ENCODE measurements at regions not wholly inside any gene's neighbourhood (a gene's known extent, or its start where the extent isn't known, plus 50 kb on each side); places are given as distances from the start of the nearest gene placed in this dataset.

- POLR2A ChIA-PET (ENCODE audit: partially characterized antibody): no interaction called here
- Histone ChIP-seq H3K9me3 (ENCODE audit: control insufficient read depth in 1 of 2, low read length in 2 of 2) (no peaks in the 10 kb centered on the region), H3K36me3 (ENCODE audit: insufficient read depth, low read length) (no peaks in the 10 kb centered on the region), H3K4me3 (ENCODE audit: low read length in 2 of 2) (no peak overlapping the region), H3K27ac (ENCODE audit: low read depth, low read length) (no peak overlapping the region), H3K4me1 (ENCODE audit: insufficient read depth, low read length) (no peaks in the 10 kb centered on the region), H3K27me3 (ENCODE audit: insufficient read depth, low read length) (no peaks in the 10 kb centered on the region)
- Mint-ChIP-seq H3K4me1 (no peaks in the 10 kb centered on the region), H3K27ac (no peak overlapping the region), H3K36me3 (no peaks in the 10 kb centered on the region), H3K4me3 (no peak overlapping the region), H3K27me3 (peaks cover 0 to 7% of the 10 kb centered on the region in 2 donors), H3K9me3 (no peaks in the 10 kb centered on the region)
- no peak for DNase-seq
- CTCF ChIA-PET (ENCODE audit: partially characterized antibody): no interaction called here
- intact Hi-C loops (cut with micrococcal nuclease): no loop called here
Observed at GRCh38 chr10:29026802-29027580, 261.9 kb upstream of the LYZL1 start.

DNA sequence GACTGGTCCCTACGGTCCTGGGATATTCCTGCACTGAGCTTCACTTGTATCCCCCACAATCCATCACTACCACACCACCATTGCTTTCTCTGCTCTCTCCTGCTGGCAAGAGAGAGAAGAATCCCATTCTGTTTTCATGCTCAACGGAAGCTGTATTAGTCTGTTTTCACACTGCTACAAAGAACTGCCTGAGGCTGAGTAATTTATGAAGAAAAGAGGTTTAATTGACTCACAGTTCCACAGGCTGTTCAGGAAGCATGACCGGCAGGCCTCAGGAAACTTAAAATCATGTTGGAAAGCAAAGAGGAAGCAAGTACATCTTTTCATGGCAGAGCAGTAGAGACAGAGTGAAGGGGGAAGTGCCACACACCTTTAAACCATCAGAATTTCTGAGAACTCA lies 260.4 kb upstream of the LYZL1 start:
- Histone ChIP-seq H3K27ac (ENCODE audit: low read depth, low read length) (no peak overlapping the region), H3K4me1 (ENCODE audit: insufficient read depth, low read length) (no peaks in the 10 kb centered on the region), H3K9me3 (ENCODE audit: control insufficient read depth in 1 of 2, low read length in 2 of 2) (no peaks in the 10 kb centered on the region), H3K27me3 (ENCODE audit: insufficient read depth, low read length) (no peaks in the 10 kb centered on the region), H3K4me3 (ENCODE audit: low read length in 2 of 2) (no peak overlapping the region), H3K36me3 (ENCODE audit: insufficient read depth, low read length) (no peaks in the 10 kb centered on the region)
- Mint-ChIP-seq H3K27ac (no peak overlapping the region), H3K4me1 (no peaks in the 10 kb centered on the region), H3K27me3 (peaks cover under 1 to 8% of the 10 kb centered on the region in 2 donors), H3K9me3 (no peaks in the 10 kb centered on the region), H3K4me3 (no peak overlapping the region), H3K36me3 (no peaks in the 10 kb centered on the region)
- CTCF ChIA-PET (ENCODE audit: partially characterized antibody): no interaction called here
- DNase-seq: no peak
- intact Hi-C loops (cut with micrococcal nuclease): no loop called here
- POLR2A ChIA-PET (ENCODE audit: partially characterized antibody): no interaction called here

DNA sequence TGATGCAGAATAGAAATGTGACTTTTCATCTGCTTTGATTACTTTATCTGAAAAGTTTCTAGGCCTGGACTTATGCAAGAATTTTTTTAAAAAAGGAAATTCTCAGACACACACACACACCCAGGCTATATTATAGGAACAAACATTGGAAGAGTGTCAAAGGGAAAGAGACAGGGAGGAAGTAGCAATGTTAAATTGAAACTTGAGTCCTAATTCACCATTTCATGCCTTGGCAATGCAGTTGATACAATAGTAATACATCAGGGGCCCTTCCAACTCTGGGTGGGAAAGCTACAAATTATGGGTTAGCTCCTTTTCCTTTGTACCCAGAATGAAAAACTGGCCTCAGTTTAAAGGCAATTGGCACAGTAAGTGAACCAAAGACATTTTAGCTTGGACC lies 258.0 kb upstream of the LYZL1 start:
- H3K4me3 Mint-ChIP-seq: no peak overlapping the region
- no peaks in the 10 kb centered on the region for H3K4me1 ChIP-seq (ENCODE audit: insufficient read depth, low read length)
- intact Hi-C loops (cut with micrococcal nuclease): no loop called here
- H3K36me3 ChIP-seq (ENCODE audit: insufficient read depth, low read length): no peaks in the 10 kb centered on the region
- no peaks in the 10 kb centered on the region for H3K27me3 ChIP-seq (ENCODE audit: insufficient read depth, low read length)
- H3K9me3 ChIP-seq (ENCODE audit: control insufficient read depth in 1 of 2, low read length in 2 of 2): no peaks in the 10 kb centered on the region
- H3K27ac ChIP-seq (ENCODE audit: low read depth, low read length): no peak overlapping the region
- no peaks in the 10 kb centered on the region for H3K36me3 Mint-ChIP-seq
- no peak for DNase-seq
- H3K4me3 ChIP-seq (ENCODE audit: low read length in 2 of 2): no peak overlapping the region
- H3K27ac Mint-ChIP-seq: no peak overlapping the region
- ChIA-PET POLR2A (ENCODE audit: partially characterized antibody) (no interaction called here), CTCF (ENCODE audit: partially characterized antibody) (no interaction called here)
- H3K9me3 Mint-ChIP-seq: no peaks in the 10 kb centered on the region
- H3K27me3 Mint-ChIP-seq: peaks cover 2 to 9% of the 10 kb centered on the region in 2 donors
- no peaks in the 10 kb centered on the region for H3K4me1 Mint-ChIP-seq

DNA sequence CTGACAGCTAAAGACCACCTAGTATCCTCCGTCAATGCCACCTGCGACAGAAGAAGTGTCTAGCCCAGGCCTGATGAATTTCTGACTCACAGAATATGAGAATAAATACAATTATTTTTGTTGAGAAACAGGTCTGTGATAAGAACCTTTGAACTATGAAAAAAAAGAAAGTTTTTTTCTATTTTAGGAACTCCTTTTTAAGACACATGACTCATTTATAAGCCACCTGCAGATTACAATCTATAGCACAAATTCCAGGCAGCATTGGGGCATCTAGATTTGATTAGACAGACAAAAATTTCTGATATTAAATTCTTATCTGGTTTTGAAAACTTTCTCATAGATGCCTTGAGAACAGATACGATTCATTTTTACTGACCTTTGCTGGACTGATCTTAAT lies 256.7 kb upstream of the LYZL1 start:
- H3K27me3 Mint-ChIP-seq: peaks cover 4 to 9% of the 10 kb centered on the region in 2 donors
- no peak overlapping the region for H3K4me3 Mint-ChIP-seq
- no peak overlapping the region for H3K27ac ChIP-seq (ENCODE audit: low read depth, low read length)
- no peaks in the 10 kb centered on the region for H3K9me3 ChIP-seq (ENCODE audit: control insufficient read depth in 1 of 2, low read length in 2 of 2)
- H3K36me3 Mint-ChIP-seq: no peaks in the 10 kb centered on the region
- no peak for DNase-seq
- H3K4me1 Mint-ChIP-seq: no peaks in the 10 kb centered on the region
- H3K9me3 Mint-ChIP-seq: peaks cover 0 to under 1% (median 0%) of the 10 kb centered on the region in 8 donors
- H3K4me3 ChIP-seq (ENCODE audit: low read length in 2 of 2): no peak overlapping the region
- ChIA-PET POLR2A (ENCODE audit: partially characterized antibody) (no interaction called here), CTCF (ENCODE audit: partially characterized antibody) (no interaction called here)
- H3K27ac Mint-ChIP-seq: no peak overlapping the region
- no peaks in the 10 kb centered on the region for H3K27me3 ChIP-seq (ENCODE audit: insufficient read depth, low read length)
- H3K4me1 ChIP-seq (ENCODE audit: insufficient read depth, low read length): no peaks in the 10 kb centered on the region
- no peaks in the 10 kb centered on the region for H3K36me3 ChIP-seq (ENCODE audit: insufficient read depth, low read length)
- intact Hi-C loops (cut with micrococcal nuclease): no loop called here

GRCh38 chr10:29033311-29033940 lies 255.4 kb upstream of the LYZL1 start:
- Mint-ChIP-seq H3K27me3 (peaks cover 6 to 9% of the 10 kb centered on the region in 2 donors), H3K4me3 (no peak overlapping the region), H3K36me3 (no peaks in the 10 kb centered on the region), H3K27ac (no peak overlapping the region), H3K4me1 (no peaks in the 10 kb centered on the region), H3K9me3 (peaks cover 0 to 3% (median 0%) of the 10 kb centered on the region in 8 donors)
- Histone ChIP-seq H3K36me3 (ENCODE audit: insufficient read depth, low read length) (no peaks in the 10 kb centered on the region), H3K27me3 (ENCODE audit: insufficient read depth, low read length) (no peaks in the 10 kb centered on the region), H3K4me3 (ENCODE audit: low read length in 2 of 2) (no peak overlapping the region), H3K27ac (ENCODE audit: low read depth, low read length) (no peak overlapping the region), H3K4me1 (ENCODE audit: insufficient read depth, low read length) (no peaks in the 10 kb centered on the region), H3K9me3 (ENCODE audit: control insufficient read depth in 1 of 2, low read length in 2 of 2) (no peaks in the 10 kb centered on the region)
- DNase-seq: no peak
- intact Hi-C loops (cut with micrococcal nuclease): no loop called here
- ChIA-PET POLR2A (ENCODE audit: partially characterized antibody) (no interaction called here), CTCF (ENCODE audit: partially characterized antibody) (no interaction called here)

DNA sequence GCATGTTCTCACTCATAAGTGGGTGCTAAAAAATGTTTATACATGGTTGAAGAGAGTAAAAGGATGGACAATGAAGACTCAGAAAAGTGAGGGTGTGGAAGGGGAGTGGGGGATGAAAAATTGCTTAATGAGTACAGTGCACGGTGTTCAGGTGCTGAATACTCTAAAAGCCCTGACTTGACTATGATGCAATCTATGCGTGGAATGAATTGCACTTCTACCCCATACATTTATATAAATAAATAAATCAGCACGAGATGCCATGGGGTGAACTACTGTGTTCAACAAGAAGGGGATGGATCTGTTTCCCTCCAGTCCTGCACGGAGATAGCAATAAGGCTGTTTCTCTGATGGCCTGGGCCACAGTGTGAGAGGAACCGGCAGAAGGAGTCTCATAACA lies 254.3 kb upstream of the LYZL1 start:
- Histone ChIP-seq H3K9me3 (ENCODE audit: control insufficient read depth in 1 of 2, low read length in 2 of 2) (no peaks in the 10 kb centered on the region), H3K4me1 (ENCODE audit: insufficient read depth, low read length) (no peaks in the 10 kb centered on the region), H3K27ac (ENCODE audit: low read depth, low read length) (no peak overlapping the region), H3K27me3 (ENCODE audit: insufficient read depth, low read length) (no peaks in the 10 kb centered on the region), H3K36me3 (ENCODE audit: insufficient read depth, low read length) (no peaks in the 10 kb centered on the region), H3K4me3 (ENCODE audit: low read length in 2 of 2) (no peak overlapping the region)
- ChIA-PET POLR2A (ENCODE audit: partially characterized antibody) (no interaction called here), CTCF (ENCODE audit: partially characterized antibody) (no interaction called here)
- Mint-ChIP-seq H3K36me3 (no peaks in the 10 kb centered on the region), H3K27ac (no peak overlapping the region), H3K4me1 (no peaks in the 10 kb centered on the region), H3K4me3 (no peak overlapping the region), H3K27me3 (peaks cover 6 to 10% of the 10 kb centered on the region in 2 donors), H3K9me3 (peaks cover 0 to 3% (median 0%) of the 10 kb centered on the region in 8 donors)
- DNase-seq: no peak
- intact Hi-C loops (cut with micrococcal nuclease): no loop called here

GRCh38 chr10:29035721-29036120 lies 253.1 kb upstream of the LYZL1 start:
- Histone ChIP-seq H3K36me3 (ENCODE audit: insufficient read depth, low read length) (no peaks in the 10 kb centered on the region), H3K27me3 (ENCODE audit: insufficient read depth, low read length) (no peaks in the 10 kb centered on the region), H3K4me3 (ENCODE audit: low read length in 2 of 2) (no peak overlapping the region), H3K9me3 (ENCODE audit: control insufficient read depth in 1 of 2, low read length in 2 of 2) (no peaks in the 10 kb centered on the region), H3K27ac (ENCODE audit: low read depth, low read length) (no peak overlapping the region), H3K4me1 (ENCODE audit: insufficient read depth, low read length) (no peaks in the 10 kb centered on the region)
- Mint-ChIP-seq H3K4me1 (no peaks in the 10 kb centered on the region), H3K27ac (no peak overlapping the region), H3K4me3 (no peak overlapping the region), H3K9me3 (peaks cover 0 to 8% (median 3%) of the 10 kb centered on the region in 8 donors), H3K36me3 (no peaks in the 10 kb centered on the region), H3K27me3 (peaks cover 5 to 6% of the 10 kb centered on the region in 2 donors)
- CTCF ChIA-PET (ENCODE audit: partially characterized antibody): no interaction called here
- intact Hi-C loops (cut with micrococcal nuclease): no loop called here
- no peak for DNase-seq
- POLR2A ChIA-PET (ENCODE audit: partially characterized antibody): no interaction called here

Measured in CD4-positive, alpha-beta memory T cell (primary cell).